ENCODE measurements at regions not wholly inside any gene's neighbourhood (a gene's known extent, or its start where the extent isn't known, plus 50 kb on each side); places are given as distances from the start of the nearest gene placed in this dataset.

- TF ChIP-seq CTCF (conservative IDR thresholded peaks at IDR 0.05 in 1 of 2, IDR thresholded peaks at IDR 0.05 in 1 of 2; ENCODE audit: low read depth in 1 of 2, low read length in 2 of 2) (no peak), EZH2 (IDR thresholded peaks at IDR 0.05; ENCODE audit: low read length, missing control alignments) (no peak)
These were observed 436.8 kb upstream of the IRAK1BP1 start for GRCh38 chr6:78430521-78430920.

Measured in fibroblast of lung (primary cell).